Hepatic stellate cell (primary cell): ENCODE measurements at regions not wholly inside any gene's neighbourhood (a gene's known extent, or its start where the extent isn't known, plus 50 kb on each side); places are given as distances from the start of the nearest gene placed in this dataset.

Experiments
- DNase-seq: peaks from one replicate; pipeline ENCODE4 v3.0.0; 2011; ENCODE audit warnings: low spot score

- DNase-seq = no peak
Observed at GRCh38 chr14:53896726-53897125, 59.9 kb downstream of the BMP4 start.

- DNase-seq = peak; percentile 47
Observed at GRCh38 chr14:53894456-53894855, 62.2 kb downstream of the BMP4 start.

- DNase-seq = no peak
Observed at GRCh38 chr14:53893374-53893773, 63.3 kb downstream of the BMP4 start.

DNA sequence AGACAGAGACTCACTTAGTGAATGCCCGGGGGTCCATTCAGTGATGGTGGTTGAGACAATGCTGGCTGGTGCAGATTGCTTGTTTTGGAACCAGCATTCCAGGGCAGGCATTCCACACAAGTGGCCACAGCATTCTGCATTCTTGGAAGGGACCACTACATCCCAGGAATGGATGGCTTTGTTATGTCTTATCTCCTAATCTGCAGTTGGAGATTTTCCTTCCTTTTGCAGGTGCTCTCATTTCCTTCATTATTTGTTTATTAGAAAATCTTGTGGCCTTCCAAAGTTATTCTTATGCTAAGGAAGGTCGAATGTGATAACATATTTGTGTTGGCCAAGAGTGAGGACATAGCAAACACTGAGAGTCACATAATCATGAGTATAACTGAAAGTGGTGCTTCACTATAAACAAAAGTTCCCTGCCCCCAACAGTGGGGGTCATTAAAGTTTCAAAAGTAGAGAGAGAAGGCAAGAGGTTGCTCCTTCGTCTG lies 66.0 kb downstream of the BMP4 start:
- DNase-seq = peak; percentile 11

DNA sequence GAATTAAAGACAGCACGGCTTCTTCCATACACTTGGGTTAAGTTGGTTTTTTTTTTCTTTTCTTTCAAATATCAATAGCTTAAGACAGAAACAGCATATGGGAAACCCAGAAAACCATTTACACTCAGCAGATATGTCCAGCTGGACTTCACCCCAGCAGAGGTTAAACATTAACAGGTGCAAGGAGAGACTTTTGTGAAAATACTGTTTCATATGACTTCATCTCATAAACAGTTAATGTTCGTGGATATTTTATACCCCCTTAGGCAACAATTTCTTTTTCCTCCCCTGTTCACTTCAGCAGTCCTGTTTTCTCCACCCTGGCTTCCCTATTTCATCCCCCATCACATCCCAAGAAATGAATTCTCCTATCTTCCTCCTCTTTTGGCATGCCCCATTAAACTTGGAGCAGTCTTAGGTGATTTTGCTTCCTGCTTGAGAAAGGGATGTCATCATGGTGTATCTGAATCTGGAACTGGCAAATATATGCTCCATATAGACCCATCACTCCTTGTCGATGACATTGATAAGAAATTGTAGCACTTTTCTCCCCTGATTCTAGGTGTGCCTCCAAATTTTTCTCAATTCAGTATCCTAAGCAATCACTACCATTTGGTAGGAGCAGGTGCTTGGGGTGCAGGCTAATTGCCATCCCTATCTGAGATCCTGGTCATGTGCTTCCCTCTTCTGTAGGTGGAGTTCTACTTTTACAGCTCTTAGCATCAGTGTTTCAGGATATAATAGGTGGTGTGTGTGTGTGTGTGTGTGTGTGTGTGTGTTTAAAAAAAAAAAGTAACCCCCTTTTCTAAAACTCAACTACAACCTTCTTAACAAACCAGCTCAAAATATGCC lies 67.9 kb downstream of the BMP4 start:
- no peak for DNase-seq

GRCh38 chr14:53885136-53885640 lies 71.4 kb downstream of the BMP4 start:
- DNase-seq = no peak

GRCh38 chr14:53884601-53885000 lies 72.0 kb downstream of the BMP4 start:
- DNase-seq = no peak

- DNase-seq = no peak
Observed at GRCh38 chr14:53883739-53884138, 72.9 kb downstream of the BMP4 start.

- DNase-seq = no peak
Observed at GRCh38 chr14:53882684-53883083, 73.9 kb downstream of the BMP4 start.

DNA sequence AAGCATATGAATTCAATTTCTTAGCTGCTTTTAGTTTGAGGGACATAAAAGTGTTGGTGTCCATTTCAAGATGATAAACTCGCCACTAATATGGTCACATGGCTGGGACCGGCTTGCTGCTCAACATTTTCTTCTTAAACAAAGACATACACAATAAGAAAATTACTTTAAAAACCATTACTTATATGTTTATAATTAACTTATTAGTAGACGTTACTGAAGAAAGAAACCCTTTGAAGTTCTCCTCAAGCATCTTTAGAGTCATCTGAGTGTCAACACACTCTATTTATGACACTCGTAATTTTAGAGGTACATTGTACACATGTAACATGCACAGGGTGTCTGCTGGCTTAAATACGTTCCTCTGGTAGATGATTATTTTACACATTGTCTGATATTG lies 74.7 kb downstream of the BMP4 start:
- no peak for DNase-seq

- DNase-seq = no peak
Observed at GRCh38 chr14:53881161-53881871, 75.3 kb downstream of the BMP4 start.

DNA sequence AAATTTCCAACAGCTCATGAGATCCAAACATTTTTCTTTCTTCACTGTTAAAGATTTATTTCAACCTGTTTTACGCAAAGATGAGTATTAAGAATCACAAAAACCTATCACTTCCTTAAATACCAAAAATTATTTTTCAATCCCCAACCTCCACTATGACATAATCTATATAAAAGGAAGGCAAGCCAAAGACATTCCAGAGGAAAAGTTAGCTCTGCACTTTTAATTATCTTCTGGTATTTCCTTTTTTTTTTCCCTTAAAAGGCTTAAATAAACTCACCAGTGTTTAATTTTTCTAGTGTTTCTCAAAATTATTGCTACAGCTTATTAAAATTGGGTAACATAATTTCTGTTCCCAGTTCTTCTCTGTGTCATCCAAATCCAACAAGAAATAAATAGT lies 75.9 kb downstream of the BMP4 start:
- DNase-seq = no peak

- DNase-seq = no peak
Observed at GRCh38 chr14:53879747-53880146, 76.9 kb downstream of the BMP4 start.

DNA sequence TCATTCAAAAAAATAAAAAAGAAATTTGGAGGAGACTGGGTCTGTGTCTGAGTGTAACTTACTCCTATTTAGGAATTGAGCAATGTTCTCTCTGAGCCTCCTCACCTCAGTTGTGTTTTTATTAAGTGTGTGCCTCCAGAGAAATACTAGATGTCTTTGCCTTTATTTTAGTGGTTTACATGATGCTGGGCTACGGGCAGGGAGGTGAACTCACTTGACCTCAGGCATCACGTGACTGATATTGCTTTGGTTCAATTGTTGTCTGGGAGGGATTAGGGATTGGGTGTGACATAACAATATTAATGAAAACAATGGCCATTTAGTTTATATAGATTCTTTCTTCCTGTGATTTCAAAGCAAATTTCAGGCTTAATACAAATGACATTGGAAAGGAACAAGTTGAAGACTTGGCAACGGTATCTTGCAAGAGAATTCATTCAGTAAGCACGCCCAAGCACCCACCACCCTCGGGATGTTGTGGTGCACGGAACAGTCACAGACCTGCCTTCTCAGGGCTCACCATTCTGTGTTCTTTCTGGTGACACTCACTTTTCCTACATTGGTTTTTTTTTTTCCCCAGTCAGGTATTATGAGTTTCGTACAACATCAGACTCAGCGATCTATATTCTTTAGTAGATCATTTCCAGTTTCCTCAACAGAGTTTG lies 77.5 kb downstream of the BMP4 start:
- DNase-seq = no peak

GRCh38 chr14:53875324-53875897 lies 81.2 kb downstream of the BMP4 start:
- DNase-seq = no peak

DNA sequence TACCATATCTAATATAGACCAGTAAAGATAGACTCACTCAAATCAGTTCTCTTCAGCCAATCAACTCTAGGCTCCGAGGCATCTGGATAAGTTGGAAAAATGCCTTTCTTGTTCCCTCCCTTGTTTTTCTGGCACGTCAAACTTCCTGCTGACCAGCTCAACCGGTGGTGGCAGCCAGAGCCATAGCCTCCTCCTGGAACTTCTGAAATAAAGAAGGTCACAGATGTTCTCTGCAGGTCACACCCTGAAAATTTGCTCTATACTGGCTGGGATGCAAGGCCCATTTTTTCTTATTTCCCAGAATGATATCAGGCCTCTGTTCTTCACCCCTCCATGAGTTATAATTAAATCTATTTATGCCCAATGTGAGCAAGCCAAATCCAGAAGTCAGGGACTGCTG lies 81.9 kb downstream of the BMP4 start:
- DNase-seq = no peak

DNA sequence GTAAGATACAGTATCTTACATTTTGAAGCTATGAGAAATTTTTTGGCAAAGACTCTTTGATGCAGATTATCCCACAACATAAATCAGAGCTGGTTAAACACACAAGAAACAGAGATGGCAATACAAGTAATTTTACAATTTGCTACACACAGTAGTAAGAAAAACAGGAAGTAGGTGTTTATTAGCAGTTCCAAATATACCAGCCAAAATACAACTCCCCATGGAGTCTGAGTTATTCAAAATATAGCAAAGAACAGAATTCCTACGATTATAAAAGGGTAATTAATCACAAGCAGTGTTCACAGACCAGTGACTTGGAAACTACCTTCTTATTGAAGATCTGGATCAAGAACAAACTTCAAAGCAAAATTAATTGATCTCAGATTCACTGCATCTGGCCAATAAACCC lies 83.9 kb downstream of the BMP4 start:
- no peak for DNase-seq

- no peak for DNase-seq
Observed at GRCh38 chr14:53871951-53872350, 84.7 kb downstream of the BMP4 start.

DNA sequence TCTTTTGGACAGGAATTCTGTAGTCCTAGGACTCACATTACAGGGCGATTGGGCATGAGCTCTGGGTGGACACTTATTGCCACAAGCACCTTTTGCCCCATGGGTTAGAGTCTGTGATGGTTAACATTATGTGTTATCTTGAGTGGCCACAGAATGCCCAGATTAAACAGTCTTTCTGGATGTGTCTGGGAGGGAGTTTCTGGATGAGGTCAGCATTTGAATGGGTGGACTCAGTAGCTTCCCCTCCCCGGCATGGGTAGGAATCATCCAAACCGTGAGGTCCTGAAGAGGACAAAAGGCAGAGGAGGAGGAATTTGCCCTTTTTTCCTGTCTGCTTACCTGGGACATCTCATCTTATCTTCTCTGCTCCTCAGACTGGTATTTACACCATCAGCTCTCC lies 85.6 kb downstream of the BMP4 start:
- no peak for DNase-seq

DNA sequence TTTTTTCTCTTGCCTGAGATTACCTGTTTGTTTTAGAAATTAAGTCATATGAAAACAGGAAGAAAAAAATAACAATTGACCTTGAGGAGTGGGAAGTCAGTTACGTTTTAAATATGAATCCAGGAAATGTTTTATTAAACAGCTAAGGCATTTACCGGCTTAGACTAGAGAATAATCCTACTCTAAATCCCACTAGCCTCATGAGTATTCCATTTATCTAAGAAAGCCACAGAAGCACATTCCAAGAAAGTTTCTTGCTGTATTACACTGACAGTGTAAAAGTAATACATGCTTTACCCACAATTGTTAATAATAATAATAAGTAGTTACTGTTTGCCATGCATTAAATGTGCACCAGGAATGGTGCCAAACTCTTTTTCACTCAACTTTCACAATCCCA lies 90.9 kb downstream of the BMP4 start:
- DNase-seq = no peak

DNA sequence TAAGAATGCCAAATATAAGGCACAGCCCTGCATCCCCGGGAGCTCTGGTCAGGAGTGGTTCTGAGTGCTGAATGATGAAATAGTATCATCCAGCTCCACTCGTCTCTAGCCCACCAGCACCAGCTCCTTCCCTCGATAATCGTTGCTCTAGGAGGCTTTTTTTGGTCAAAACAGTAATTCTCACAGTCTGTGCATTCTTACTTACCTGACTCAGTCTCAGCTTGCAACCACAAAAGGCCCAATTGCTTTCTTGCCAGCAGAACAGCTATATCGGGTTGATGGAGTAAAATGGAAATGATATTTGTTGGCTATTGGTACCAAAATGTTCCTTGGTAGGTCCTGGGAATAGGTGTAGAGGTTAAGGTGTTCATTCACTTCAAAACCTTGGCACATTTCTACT lies 94.8 kb downstream of the BMP4 start:
- DNase-seq = no peak

DNA sequence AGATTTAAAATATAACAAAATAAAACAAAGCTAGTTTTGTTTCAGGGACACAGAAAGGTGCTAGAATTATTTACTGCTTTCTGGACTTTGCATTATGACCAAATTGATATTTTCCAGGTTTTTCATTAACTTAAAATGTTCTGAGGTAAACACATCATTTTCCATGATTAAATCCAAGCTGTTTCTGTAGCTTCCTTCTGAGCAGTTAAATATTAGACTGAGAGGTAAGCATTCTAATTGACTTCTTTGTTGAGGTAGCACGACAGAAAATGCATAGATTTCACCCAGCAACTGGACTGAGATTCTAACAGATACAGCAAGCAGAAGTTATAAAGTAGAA lies 98.3 kb downstream of the BMP4 start:
- DNase-seq = no peak
